ENCODE measurements at regions not wholly inside any gene's neighbourhood (a gene's known extent, or its start where the extent isn't known, plus 50 kb on each side); places are given as distances from the start of the nearest gene placed in this dataset.
"Not testable (repeated sequence)": the region's sequence is repeated elsewhere in the genome, so short reads cannot be mapped to it uniquely, and the experiment has no call there.

- Histone ChIP-seq H3K4me1 (ENCODE audit: low read length) (no peaks in the 10 kb centered on the region), H3K9me2 (replicated peaks; ENCODE audit: insufficient read depth, low read length) (no peaks in the 10 kb centered on the region), H3K4me2 (ENCODE audit: low read depth, low read length, poor library complexity, severe bottlenecking) (no peak overlapping the region), H3K27ac (ENCODE audit: low read length) (no peak overlapping the region), H3K27me3 (ENCODE audit: low read length) (no peaks in the 10 kb centered on the region), H3K9me3 (ENCODE audit: low read length) (no peaks in the 10 kb centered on the region), H3K4me3 (ENCODE audit: low read length) (no peak overlapping the region), H4K20me1 (ENCODE audit: insufficient read depth, low read depth, low read length) (no peaks in the 10 kb centered on the region), H2AFZ (ENCODE audit: low read length) (no peak overlapping the region), H3K9ac (ENCODE audit: low read length) (no peak overlapping the region), H3K79me2 (ENCODE audit: low read length) (no peaks in the 10 kb centered on the region), H3K36me3 (ENCODE audit: insufficient read depth, low read length) (no peaks in the 10 kb centered on the region)
- DNase-seq, result no peak
Observed at GRCh38 chr7:108648989-108649388, 79.3 kb downstream of the DNAJB9 start.

GRCh38 chr7:108650467-108650866 lies 80.8 kb downstream of the DNAJB9 start:
- H3K4me3 ChIP-seq (ENCODE audit: low read length), result no peak overlapping the region
- H3K27me3 ChIP-seq (ENCODE audit: low read length), result no peaks in the 10 kb centered on the region
- H3K27ac ChIP-seq (ENCODE audit: low read length), result no peak overlapping the region
- H3K9me3 ChIP-seq (ENCODE audit: low read length), result no peaks in the 10 kb centered on the region
- DNase-seq, result no peak
- no peaks in the 10 kb centered on the region for H3K36me3 ChIP-seq (ENCODE audit: insufficient read depth, low read length)
- H2AFZ ChIP-seq (ENCODE audit: low read length), result no peak overlapping the region
- no peak overlapping the region for H3K4me2 ChIP-seq (ENCODE audit: low read depth, low read length, poor library complexity, severe bottlenecking)
- H3K4me1 ChIP-seq (ENCODE audit: low read length), result no peaks in the 10 kb centered on the region
- H3K79me2 ChIP-seq (ENCODE audit: low read length), result no peaks in the 10 kb centered on the region
- H4K20me1 ChIP-seq (ENCODE audit: insufficient read depth, low read depth, low read length), result no peaks in the 10 kb centered on the region
- no peaks in the 10 kb centered on the region for H3K9me2 ChIP-seq (replicated peaks; ENCODE audit: insufficient read depth, low read length)
- H3K9ac ChIP-seq (ENCODE audit: low read length), result no peak overlapping the region

- no peak overlapping the region for H3K27ac ChIP-seq (ENCODE audit: low read length)
- no peaks in the 10 kb centered on the region for H3K36me3 ChIP-seq (ENCODE audit: insufficient read depth, low read length)
- H4K20me1 ChIP-seq (ENCODE audit: insufficient read depth, low read depth, low read length), result no peaks in the 10 kb centered on the region
- no peak overlapping the region for H3K9ac ChIP-seq (ENCODE audit: low read length)
- H3K9me2 ChIP-seq (replicated peaks; ENCODE audit: insufficient read depth, low read length), result no peaks in the 10 kb centered on the region
- no peaks in the 10 kb centered on the region for H3K9me3 ChIP-seq (ENCODE audit: low read length)
- no peak overlapping the region for H3K4me3 ChIP-seq (ENCODE audit: low read length)
- H3K4me1 ChIP-seq (ENCODE audit: low read length), result no peaks in the 10 kb centered on the region
- no peaks in the 10 kb centered on the region for H3K79me2 ChIP-seq (ENCODE audit: low read length)
- H3K4me2 ChIP-seq (ENCODE audit: low read depth, low read length, poor library complexity, severe bottlenecking), result no peak overlapping the region
- H2AFZ ChIP-seq (ENCODE audit: low read length), result no peak overlapping the region
- H3K27me3 ChIP-seq (ENCODE audit: low read length), result no peaks in the 10 kb centered on the region
- DNase-seq, result no peak
Observed at GRCh38 chr7:108652886-108653285, 83.2 kb downstream of the DNAJB9 start.

- no peaks in the 10 kb centered on the region for H4K20me1 ChIP-seq (ENCODE audit: insufficient read depth, low read depth, low read length)
- H3K27ac ChIP-seq (ENCODE audit: low read length), result no peak overlapping the region
- no peaks in the 10 kb centered on the region for H3K9me2 ChIP-seq (replicated peaks; ENCODE audit: insufficient read depth, low read length)
- H3K27me3 ChIP-seq (ENCODE audit: low read length), result no peaks in the 10 kb centered on the region
- H3K9me3 ChIP-seq (ENCODE audit: low read length), result no peaks in the 10 kb centered on the region
- H3K36me3 ChIP-seq (ENCODE audit: insufficient read depth, low read length), result no peaks in the 10 kb centered on the region
- H2AFZ ChIP-seq (ENCODE audit: low read length), result no peak overlapping the region
- H3K4me3 ChIP-seq (ENCODE audit: low read length), result no peak overlapping the region
- no peaks in the 10 kb centered on the region for H3K4me1 ChIP-seq (ENCODE audit: low read length)
- no peaks in the 10 kb centered on the region for H3K79me2 ChIP-seq (ENCODE audit: low read length)
- no peak overlapping the region for H3K4me2 ChIP-seq (ENCODE audit: low read depth, low read length, poor library complexity, severe bottlenecking)
- H3K9ac ChIP-seq (ENCODE audit: low read length), result no peak overlapping the region
- DNase-seq, result no peak
Observed at GRCh38 chr7:108653526-108653925, 83.9 kb downstream of the DNAJB9 start.

GRCh38 chr7:108657140-108657726 lies 87.6 kb downstream of the DNAJB9 start:
- not testable (repeated sequence) for H2AFZ ChIP-seq (ENCODE audit: low read length); H3K4me1 ChIP-seq (ENCODE audit: low read length); H3K79me2 ChIP-seq (ENCODE audit: low read length); H3K36me3 ChIP-seq (ENCODE audit: insufficient read depth, low read length); H3K9me2 ChIP-seq (replicated peaks; ENCODE audit: insufficient read depth, low read length); H3K27me3 ChIP-seq (ENCODE audit: low read length); H3K4me3 ChIP-seq (ENCODE audit: low read length); H3K27ac ChIP-seq (ENCODE audit: low read length); H4K20me1 ChIP-seq (ENCODE audit: insufficient read depth, low read depth, low read length); H3K9ac ChIP-seq (ENCODE audit: low read length); H3K4me2 ChIP-seq (ENCODE audit: low read depth, low read length, poor library complexity, severe bottlenecking); DNase-seq; H3K9me3 ChIP-seq (ENCODE audit: low read length)

- Histone ChIP-seq H3K27ac (ENCODE audit: low read length) (no peak overlapping the region), H3K9me3 (ENCODE audit: low read length) (no peaks in the 10 kb centered on the region), H3K4me2 (ENCODE audit: low read depth, low read length, poor library complexity, severe bottlenecking) (no peak overlapping the region), H3K4me1 (ENCODE audit: low read length) (no peaks in the 10 kb centered on the region), H3K36me3 (ENCODE audit: insufficient read depth, low read length) (no peaks in the 10 kb centered on the region), H3K27me3 (ENCODE audit: low read length) (no peaks in the 10 kb centered on the region), H3K79me2 (ENCODE audit: low read length) (no peaks in the 10 kb centered on the region), H3K9me2 (replicated peaks; ENCODE audit: insufficient read depth, low read length) (no peaks in the 10 kb centered on the region), H3K4me3 (ENCODE audit: low read length) (no peak overlapping the region), H4K20me1 (ENCODE audit: insufficient read depth, low read depth, low read length) (no peaks in the 10 kb centered on the region), H3K9ac (ENCODE audit: low read length) (no peak overlapping the region), H2AFZ (ENCODE audit: low read length) (no peak overlapping the region)
- DNase-seq, result no peak
Observed at GRCh38 chr7:108659261-108659660, 89.6 kb downstream of the DNAJB9 start.

- no peak overlapping the region for H3K27ac ChIP-seq (ENCODE audit: low read length)
- H3K4me1 ChIP-seq (ENCODE audit: low read length), result no peaks in the 10 kb centered on the region
- H3K4me3 ChIP-seq (ENCODE audit: low read length), result no peak overlapping the region
- H3K9me3 ChIP-seq (ENCODE audit: low read length), result no peaks in the 10 kb centered on the region
- no peaks in the 10 kb centered on the region for H4K20me1 ChIP-seq (ENCODE audit: insufficient read depth, low read depth, low read length)
- no peak overlapping the region for H3K9ac ChIP-seq (ENCODE audit: low read length)
- no peaks in the 10 kb centered on the region for H3K79me2 ChIP-seq (ENCODE audit: low read length)
- no peak overlapping the region for H3K4me2 ChIP-seq (ENCODE audit: low read depth, low read length, poor library complexity, severe bottlenecking)
- H3K9me2 ChIP-seq (replicated peaks; ENCODE audit: insufficient read depth, low read length), result no peaks in the 10 kb centered on the region
- no peaks in the 10 kb centered on the region for H3K36me3 ChIP-seq (ENCODE audit: insufficient read depth, low read length)
- H3K27me3 ChIP-seq (ENCODE audit: low read length), result no peaks in the 10 kb centered on the region
- DNase-seq, result no peak
- no peak overlapping the region for H2AFZ ChIP-seq (ENCODE audit: low read length)
Observed at GRCh38 chr7:108659867-108660266, 90.2 kb downstream of the DNAJB9 start.

- no peaks in the 10 kb centered on the region for H3K9me3 ChIP-seq (ENCODE audit: low read length)
- H3K36me3 ChIP-seq (ENCODE audit: insufficient read depth, low read length), result no peaks in the 10 kb centered on the region
- H3K27ac ChIP-seq (ENCODE audit: low read length), result no peak overlapping the region
- no peak overlapping the region for H3K4me3 ChIP-seq (ENCODE audit: low read length)
- H4K20me1 ChIP-seq (ENCODE audit: insufficient read depth, low read depth, low read length), result no peaks in the 10 kb centered on the region
- H3K4me1 ChIP-seq (ENCODE audit: low read length), result no peaks in the 10 kb centered on the region
- no peak overlapping the region for H3K4me2 ChIP-seq (ENCODE audit: low read depth, low read length, poor library complexity, severe bottlenecking)
- H2AFZ ChIP-seq (ENCODE audit: low read length), result no peak overlapping the region
- H3K9me2 ChIP-seq (replicated peaks; ENCODE audit: insufficient read depth, low read length), result no peaks in the 10 kb centered on the region
- H3K9ac ChIP-seq (ENCODE audit: low read length), result no peak overlapping the region
- no peak for DNase-seq
- H3K27me3 ChIP-seq (ENCODE audit: low read length), result no peaks in the 10 kb centered on the region
- H3K79me2 ChIP-seq (ENCODE audit: low read length), result no peaks in the 10 kb centered on the region
Observed at GRCh38 chr7:108660465-108660864, 90.8 kb downstream of the DNAJB9 start.

All from Karpas-422 (cell line).